ENCODE measurements at regions not wholly inside any gene's neighbourhood (a gene's known extent, or its start where the extent isn't known, plus 50 kb on each side); places are given as distances from the start of the nearest gene placed in this dataset.
"Not testable (repeated sequence)": the region's sequence is repeated elsewhere in the genome, so short reads cannot be mapped to it uniquely, and the experiment has no call there.

DNA sequence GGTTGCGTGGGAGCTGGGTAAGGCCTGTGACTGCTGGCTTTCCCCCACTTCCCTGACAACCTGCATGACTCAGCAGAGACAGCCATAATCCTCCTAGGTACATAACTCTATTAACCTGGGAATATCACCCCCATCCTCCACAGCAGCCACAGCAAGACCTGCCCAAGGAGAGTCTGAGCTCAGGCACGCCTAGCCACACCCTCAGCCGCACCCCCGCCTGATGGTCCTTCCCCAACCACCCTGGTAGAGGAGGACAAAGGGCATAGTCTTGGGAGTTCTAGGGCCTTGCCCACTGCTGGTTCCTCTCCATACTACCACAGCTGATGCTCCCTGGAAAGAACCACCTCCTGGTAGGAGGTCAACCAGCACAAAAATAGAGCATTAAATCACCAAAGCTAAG is 965.4 kb downstream of the TSN start:
- not testable (repeated sequence) for DNase-seq (ENCODE audit: low spot score)

DNA sequence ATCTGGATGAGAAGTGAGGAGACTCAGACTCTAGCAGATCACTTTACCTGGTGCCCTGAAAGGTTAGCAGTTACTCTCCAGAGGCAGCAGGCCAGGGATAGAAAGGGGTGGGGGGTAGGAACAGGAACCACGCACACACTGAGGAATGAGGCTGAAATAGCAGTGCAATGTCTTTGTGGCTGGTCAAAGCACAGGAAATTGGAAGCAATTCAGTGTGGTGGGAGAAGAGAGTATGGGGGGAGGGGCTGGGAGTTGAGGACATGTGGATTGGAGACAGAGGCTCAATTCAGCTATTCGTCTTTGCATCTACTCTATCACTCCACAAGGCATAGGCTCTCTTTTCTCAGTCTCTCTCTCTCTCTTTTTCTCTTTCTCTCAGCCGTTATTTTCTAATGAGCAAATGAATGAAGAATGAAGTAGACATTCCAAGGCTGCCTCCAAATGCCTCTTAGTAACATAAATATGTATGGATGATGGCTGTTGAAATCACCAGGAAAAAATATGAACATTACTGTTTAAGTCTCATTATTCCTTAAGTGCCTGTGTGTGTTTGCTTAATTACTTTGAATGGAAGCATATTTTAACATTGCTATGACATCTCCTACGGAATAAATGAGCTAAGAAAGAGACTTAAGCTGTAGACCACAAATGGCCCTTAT is 979.4 kb downstream of the TSN start:
- peak; percentile 66 for DNase-seq (ENCODE audit: low spot score)

DNA sequence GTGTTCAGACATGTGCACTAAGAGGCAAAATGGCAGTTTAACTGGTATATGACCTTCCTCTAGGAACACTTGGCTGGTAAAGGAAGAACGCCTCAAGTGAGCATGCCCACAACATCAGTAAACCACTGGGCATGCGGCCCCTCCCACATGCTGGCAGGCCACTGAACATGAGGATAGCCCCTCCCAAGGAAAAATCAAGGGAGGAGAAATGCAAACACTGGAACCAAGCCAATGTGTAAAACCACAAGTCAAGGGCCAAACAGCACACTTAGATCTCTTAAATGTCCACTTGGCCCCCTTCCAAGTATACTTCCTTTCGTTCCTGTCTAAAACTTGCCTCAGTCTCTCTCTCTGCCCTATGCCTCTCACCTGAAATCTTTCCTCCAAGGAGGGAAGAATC is 980.8 kb downstream of the TSN start:
- peak; percentile 42 for DNase-seq (ENCODE audit: low spot score)

DNA sequence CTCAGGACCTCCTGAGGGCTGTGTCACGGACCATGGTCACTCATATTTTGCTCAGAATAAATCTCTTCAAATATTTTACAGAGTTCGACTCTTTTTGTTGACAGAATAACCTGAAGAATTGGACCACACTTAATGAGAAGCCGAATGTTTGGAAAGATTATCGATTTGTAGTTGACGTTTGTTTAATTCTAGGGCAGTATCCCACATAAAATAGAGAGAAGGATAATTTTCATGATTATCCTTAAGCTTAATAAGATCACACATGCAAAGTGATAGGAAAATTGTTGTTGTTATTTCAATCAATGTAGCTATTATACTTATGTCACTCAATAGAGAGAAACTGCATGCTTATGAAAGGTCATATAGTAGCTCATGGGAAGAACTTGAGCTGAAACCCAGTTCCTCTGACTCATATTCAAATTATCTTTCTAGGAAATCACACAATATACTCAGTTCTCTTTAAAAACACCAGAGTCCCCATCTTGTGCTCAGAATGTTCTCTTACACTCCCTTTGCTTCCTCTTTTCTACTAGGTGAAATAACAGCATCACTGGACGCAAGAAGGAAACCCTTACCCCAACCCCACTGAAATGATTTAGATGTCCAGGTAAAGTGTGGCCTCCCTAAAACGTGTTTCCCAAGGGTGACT is 982.1 kb downstream of the TSN start:
- peak; percentile 91 for DNase-seq (ENCODE audit: low spot score)

DNA sequence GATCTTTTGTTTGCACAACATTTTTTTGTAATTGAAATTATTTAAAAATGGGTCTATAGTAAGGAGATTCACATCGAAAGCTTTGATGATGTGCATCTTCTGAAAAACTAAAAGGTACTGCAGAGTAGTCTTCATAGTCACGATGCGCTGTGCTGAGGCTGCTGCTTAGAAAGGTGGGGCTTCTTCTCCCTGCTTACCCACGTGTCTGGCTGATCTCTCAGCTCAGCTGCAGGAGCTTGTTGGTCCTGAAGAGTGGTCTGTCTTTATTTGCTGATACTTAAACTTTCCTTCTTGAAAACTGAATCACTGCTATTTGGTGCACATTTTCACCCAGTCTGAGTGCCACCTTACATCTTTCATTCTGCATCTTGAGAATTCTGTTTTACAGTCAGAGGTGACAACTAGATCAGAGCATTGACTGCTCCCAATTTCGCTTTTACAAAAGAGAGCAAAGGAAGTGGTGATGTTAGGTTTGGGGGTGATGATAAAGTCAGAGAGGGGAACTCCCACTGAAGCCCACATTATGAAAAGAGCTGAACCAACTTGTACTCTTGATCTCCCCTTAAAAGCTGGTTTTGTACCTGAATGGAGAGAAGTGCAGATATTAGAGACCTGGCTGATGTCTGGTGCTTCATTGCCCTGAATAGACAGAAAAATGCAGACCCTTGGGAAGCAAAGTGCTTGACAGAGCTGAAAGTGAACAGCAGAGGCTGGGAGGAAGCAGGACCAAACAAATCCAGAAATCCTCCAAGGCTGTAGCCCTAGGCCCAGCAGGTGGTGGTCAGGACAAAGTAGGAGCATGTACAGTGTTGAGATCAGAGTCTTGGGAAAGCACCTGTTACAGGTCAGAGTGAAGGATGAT is 984.5 kb downstream of the TSN start:
- DNase-seq (ENCODE audit: low spot score), result no peak

DNA sequence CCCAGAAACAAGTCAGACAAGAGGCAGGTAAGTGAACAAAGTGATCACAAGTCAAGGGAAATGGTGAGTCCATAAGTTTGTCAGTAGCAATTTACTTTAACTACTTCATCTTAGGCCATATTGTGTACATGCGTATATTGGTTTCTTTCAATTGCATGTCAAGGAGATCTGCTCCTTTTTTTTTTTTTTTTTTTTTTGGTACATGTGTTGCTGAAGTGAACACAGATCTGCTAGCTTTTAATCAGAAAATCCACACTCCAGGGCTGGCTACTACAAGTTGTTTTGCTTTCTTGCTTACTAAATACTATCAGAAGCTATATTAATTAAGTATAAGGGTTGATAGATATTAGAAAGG is 985.1 kb downstream of the TSN start:
- DNase-seq (ENCODE audit: low spot score), result no peak

DNA sequence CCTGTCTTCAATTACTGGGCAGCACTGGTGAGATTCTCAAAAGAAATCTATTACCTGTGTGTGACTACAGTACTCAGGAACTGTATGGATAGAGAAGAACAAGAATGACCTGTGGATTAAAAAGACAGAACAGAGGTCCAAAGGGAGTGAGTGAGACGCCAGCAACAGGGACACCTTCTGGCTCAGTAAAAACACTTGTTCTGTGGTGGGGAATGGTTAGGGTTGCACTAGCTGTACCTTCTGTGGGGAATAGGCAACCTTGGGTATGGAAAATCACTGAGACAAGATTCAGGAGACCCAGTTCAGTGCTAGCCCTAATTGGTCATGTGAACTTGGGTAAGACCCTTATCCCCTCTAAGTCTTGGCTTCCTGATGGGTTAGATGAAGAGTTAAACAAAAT is 986.0 kb downstream of the TSN start:
- DNase-seq (ENCODE audit: low spot score), result no peak

DNA sequence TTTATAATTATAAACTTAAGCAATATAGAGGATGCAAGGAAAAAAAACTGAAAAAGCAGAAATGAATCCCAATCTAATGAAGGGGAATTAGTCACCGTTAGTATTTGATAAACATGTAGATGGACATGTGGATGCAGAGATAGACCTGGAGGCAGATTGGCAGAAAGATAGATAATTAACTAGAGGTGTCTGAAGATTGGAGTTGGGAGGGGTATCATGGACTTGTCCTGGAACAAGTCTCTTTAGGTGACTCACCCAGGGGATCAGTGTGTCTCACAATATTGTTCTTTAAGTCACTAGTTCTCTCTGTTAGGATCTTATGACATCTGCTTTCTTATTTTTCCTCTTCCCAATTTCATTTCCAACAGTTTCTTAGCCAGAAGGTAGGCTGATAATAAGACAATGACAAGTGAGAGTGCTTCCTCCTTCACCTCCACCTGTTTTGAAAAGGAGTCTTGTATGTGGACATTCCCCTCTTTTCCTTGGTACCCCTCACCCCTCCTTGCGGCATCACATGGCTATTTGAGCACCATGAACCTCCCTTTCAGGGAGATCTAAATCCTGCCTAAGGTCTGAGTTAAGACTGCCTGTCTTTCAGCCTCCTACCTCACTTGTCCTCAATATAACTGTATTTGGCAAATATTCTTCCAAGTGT is 987.7 kb downstream of the TSN start:
- DNase-seq (ENCODE audit: low spot score), result no peak

DNA sequence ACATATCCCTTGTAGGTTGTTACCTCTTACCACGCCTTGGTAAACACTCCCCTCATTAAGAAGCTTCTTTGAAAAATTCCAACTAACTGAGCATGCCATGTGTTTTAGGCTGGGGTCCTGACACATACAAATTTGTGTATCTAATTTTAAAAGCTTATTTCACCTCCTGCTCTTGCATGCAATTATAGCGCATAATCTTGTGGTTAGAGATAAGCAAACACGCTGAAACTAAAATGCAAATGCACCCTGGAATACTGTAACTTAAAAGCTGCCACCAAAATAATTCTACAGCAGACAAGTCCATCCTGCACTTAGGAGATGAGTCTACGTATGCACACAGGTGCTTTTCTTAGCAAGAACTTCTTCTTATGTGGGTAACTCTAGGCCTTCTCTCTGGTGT is 990.2 kb downstream of the TSN start:
- DNase-seq (ENCODE audit: low spot score), result no peak

DNA sequence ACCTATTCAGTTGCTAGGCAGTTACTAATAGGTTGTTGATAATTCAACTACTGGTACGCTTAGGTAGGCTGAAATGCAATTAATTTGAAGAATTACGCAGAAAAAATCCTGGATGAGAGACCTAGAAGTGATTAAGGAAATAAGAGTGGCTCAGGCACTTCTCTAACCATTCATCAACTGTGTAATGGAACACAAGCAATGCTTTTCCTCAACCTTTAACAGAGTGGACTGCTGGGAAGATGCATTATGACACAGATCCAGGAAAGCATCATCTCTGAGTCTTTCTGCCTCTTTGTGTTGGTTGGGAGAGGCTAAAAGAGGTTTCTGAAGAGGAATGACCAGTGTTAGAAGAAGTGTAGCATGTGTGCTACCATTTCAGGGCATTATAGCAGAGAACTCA is 992.2 kb downstream of the TSN start:
- no peak for DNase-seq (ENCODE audit: low spot score)

DNA sequence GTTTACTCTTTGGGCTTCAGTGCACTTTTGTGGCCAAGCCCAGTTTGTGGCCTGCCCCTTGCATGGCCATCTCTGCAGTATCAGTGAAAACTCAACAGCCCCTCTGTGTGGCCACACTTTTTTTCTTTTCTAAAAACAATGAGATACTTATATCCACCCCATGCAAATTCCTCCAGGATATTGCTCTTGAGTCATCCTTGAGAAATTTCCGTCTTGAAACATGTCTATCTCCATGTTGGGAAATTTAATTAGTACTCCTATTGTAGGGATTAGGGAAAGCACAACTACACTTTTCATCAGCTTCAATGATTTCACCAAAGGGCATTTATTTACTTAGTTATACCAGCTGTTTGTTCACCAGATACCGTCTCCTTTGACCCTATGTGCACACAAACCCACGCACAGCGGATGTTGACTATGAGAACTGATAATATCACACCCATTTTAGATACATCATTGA is 993.1 kb downstream of the TSN start:
- peak; percentile 81 for DNase-seq (ENCODE audit: low spot score)

DNA sequence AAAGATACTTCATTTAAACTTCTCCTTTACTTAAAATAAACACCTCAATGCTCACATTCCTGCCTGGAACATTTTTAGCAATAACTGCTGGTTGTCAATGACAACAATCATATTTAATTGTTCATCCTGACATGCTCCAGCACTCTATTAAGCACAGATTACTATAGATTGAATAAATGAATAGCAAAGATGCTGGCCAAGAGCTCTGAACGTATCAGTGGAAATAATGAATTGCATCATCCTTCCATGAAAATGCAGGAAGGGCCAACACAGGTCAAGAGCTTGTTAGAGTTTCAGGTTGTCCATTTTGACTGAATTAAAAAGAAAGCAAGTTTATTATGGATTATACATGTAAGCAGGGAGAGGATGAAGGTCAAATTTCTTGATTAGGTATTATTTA is 994.0 kb downstream of the TSN start:
- no peak for DNase-seq (ENCODE audit: low spot score)

DNA sequence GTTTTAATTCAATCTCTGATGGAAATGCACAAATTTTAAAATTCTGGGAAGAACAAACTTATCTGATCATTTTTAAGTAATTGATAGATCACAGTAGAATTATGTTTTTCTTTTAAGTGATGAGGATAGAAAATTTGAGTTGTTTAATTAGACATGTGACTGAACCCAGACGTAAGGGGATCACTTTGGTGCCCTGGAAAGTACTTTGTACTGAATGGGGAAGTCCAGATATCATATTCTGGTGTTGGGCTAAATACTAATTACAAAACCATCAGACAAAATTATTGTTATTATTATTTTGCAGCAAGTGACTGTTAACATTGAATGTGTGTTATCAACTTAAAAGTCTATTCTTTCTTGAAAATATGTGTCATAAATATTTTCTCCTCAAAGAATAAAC is 994.6 kb downstream of the TSN start:
- DNase-seq (ENCODE audit: low spot score), result no peak

DNA sequence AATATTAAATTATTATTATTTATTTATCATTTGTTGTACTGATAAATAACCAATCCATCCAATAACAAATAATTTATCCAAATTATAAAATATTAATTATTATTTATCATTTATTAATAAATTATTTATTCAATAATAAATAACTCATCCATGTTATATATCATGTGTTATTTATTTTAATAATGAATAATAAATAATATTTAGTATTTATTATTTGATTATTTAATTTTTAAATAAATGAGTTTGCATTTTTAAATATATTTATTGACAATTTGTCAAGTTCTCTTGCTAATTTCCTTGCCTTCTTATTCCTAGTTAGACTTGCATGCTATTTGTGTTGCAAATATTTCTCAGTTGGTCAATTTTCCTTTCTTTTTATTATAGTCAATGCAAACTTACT is 995.4 kb downstream of the TSN start:
- no peak for DNase-seq (ENCODE audit: low spot score)

DNA sequence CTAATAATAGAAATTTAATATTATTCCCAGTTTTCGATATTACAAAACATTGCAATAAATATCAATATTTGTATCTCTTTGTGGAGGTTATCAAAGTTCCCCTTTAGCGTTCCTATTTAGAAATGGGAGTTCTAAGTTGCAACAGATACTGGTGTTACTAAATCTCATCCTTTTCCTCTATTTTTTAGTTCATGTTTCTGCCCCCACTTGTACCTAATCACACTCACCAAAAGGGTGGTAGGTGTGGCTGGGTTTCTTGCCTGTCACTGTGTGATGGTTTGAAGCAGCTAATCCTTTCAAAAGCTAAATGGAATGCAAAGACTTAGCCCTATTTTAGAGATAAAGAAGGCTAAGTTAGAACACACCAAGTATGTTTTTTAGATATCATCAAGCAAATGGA is 997.9 kb downstream of the TSN start:
- no peak for DNase-seq (ENCODE audit: low spot score)

DNA sequence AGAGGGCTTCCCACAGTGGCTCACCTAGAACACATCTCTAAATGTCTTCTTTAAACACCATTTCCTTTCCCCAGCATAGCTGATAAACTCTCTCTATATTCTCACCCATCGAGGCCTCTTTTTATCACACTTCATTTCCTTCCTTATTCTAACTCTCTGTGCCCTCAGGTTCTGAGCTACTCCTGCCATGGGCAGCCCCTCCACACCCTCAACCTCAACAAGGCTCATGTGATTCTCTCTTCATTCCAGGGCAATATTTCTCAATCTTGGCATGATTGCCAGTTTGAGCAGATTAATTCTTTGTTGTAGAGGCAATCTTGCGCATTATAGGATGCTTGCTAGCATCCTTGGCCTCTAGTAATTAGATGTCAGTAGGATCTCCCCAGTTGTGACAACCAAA is 999.1 kb downstream of the TSN start:
- DNase-seq (ENCODE audit: low spot score), result no peak

DNA sequence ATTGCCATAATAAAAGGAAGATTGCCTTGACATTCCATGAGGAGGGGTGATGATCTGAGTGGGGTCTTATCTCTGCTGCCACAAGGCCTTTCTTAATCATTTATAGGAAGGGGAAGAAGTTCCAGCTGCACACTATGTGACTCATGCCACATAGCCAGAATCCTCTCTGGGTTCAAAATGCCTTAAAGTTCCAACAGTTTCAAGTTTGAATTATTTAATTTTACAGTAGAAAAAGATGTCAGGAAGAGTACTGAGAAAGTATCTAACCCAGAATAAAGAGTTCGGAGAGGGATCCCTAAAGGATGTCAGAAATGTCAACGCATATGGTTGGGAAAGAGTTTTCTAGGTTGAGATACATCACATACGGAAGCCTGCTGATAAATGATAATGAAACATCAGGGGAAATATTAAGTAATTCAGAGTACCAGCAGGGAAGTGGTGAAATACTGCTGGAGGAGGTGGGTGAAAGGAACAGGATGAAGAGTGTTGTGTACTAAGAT is 999.9 kb downstream of the TSN start:
- no peak for DNase-seq (ENCODE audit: low spot score)

DNA sequence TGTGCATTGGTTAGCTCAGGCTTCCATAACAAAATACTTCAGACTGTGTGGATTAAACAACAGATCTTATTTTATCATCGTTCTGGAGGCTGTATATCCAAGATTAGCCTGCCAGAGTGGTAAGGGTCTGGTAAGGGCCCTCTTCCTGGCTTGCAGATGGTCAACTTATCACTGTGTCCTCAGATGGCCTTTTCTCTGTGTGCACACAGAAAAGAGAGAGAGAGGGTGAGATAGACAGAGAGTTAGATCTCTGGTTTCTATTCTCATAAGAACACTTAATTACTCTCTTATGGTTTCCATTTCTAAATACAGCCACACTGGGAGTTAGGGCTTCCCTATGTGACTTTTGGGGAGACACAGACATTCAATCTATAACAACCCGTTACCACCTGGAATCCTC is 1003.5 kb downstream of the TSN start:
- DNase-seq (ENCODE audit: low spot score), result no peak

DNA sequence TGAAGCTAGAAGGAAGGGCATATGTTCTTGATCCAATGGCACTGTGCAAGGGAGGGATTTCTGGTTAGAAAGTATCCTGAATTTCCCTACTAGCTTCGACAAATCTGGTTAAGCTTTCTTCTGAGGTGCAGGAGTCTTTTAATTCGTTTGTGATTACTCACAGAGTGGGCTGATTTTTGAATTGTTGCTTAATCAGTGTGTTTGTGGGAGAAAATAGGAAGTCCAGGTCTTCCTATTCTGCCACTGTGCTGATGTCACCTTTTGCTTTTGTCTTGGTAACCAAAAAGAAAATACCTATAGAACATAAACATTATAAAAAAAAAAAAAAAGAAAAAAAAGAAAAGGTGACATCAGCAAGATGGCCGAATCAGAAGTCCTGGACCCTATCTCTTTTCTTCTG is 1008.6 kb downstream of the TSN start:
- DNase-seq (ENCODE audit: low spot score), result no peak

DNA sequence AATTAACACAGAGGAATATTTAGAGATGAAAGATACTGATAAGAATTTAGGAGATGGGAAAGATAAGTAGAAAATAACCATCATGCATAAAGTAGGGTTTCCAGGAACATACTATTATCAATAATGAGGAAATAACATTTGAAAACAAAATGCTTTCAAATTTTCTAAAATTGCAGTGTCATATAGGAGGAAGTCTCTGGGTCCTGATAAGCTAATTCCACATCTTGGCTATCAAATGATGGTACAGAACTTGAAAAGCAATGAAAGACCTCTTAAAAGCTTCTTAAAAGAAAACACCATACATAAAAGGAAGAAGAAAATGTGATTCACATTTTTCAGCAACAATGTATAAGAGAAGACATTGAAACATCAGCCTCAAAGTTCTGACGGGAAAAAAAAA is 1024.8 kb downstream of the TSN start:
- no peak for DNase-seq (ENCODE audit: low spot score)

DNA sequence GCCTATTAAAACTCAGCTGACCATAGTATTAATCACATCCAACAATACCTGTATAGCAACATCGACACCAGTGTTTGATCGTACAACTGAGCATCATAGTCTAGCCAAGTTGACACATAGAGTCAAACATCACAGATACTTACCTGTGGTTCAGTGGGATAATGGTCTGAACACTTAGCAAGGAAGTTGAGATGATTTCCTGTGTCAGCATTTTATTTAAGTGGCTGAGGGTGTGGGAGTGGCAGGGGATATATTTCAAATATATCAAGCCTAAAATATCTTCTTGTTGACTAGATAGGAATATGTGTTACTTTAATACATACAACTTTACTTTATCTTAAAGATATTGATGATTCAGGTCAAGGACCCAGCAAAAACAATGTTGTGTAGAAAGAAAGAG is 1038.6 kb downstream of the TSN start:
- no peak for DNase-seq (ENCODE audit: low spot score)

DNA sequence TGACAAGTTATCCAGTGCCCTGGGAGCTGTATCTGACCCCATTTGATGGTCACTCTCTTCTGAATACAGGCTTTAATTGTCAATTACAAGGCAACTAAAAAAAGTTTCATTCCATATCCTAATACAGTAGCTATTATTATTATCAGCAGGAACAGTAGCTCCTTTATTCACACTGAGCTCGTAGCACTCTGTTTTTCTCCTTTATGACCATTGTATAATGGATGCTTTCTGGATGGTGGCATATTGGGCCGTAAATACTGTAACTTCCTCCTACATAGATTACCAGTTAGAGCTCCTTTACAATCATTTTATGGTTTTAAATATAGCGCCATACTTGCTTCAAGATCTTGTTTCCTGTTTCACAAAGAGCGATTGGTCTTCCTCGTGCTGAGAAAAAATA is 1040.3 kb downstream of the TSN start:
- DNase-seq (ENCODE audit: low spot score), result peak; percentile 69

DNA sequence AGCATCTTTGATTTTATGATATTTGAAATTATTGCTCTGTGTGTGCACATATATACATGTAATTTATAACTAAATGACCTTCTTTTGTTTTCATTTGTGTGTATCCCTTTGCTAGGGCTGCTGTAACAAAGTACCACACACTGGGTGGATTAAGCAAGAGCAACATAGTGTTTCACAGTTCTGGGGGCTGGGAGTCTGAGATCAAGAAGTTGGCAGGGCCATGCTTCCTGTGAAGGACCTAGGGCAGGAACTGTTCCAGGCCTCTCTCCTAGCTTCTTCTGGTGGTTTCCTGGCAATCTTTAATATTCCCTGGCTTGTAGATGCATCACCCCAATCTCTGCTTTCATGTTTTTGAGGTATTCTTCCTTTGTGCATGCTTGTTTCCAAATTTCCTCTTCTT is 1043.9 kb downstream of the TSN start:
- no peak for DNase-seq (ENCODE audit: low spot score)

All from COLO829 (cell line).